GM13976 (cell line): ENCODE measurements at regions not wholly inside any gene's neighbourhood (a gene's known extent, or its start where the extent isn't known, plus 50 kb on each side); places are given as distances from the start of the nearest gene placed in this dataset.

Experiments
- DNase-seq: peaks from one replicate; pipeline ENCODE4 v3.0.0; 2012; ENCODE audit warnings: low spot score
- in situ Hi-C: fragments of 300-500 bp; cut with MboI; formaldehyde crosslinking; loops from one replicate; pipeline ENCODE4 v1.12.0; 2022; ENCODE audit warnings: low sequenced_read_pairs, mixed read lengths, inconsistent platforms; ENCODE audit not compliant: unreplicated experiment
- TF ChIP-seq, protein P1 (sequence below): IDR thresholded peaks from 2 replicates; pipeline ENCODE4 v1.5.1; 2012; ENCODE audit warnings: borderline replicate concordance, mild to moderate bottlenecking; ENCODE audit not compliant: insufficient read depth; ENCODE audit errors: extremely low read depth, missing control alignments, control extremely low read depth

DNA sequence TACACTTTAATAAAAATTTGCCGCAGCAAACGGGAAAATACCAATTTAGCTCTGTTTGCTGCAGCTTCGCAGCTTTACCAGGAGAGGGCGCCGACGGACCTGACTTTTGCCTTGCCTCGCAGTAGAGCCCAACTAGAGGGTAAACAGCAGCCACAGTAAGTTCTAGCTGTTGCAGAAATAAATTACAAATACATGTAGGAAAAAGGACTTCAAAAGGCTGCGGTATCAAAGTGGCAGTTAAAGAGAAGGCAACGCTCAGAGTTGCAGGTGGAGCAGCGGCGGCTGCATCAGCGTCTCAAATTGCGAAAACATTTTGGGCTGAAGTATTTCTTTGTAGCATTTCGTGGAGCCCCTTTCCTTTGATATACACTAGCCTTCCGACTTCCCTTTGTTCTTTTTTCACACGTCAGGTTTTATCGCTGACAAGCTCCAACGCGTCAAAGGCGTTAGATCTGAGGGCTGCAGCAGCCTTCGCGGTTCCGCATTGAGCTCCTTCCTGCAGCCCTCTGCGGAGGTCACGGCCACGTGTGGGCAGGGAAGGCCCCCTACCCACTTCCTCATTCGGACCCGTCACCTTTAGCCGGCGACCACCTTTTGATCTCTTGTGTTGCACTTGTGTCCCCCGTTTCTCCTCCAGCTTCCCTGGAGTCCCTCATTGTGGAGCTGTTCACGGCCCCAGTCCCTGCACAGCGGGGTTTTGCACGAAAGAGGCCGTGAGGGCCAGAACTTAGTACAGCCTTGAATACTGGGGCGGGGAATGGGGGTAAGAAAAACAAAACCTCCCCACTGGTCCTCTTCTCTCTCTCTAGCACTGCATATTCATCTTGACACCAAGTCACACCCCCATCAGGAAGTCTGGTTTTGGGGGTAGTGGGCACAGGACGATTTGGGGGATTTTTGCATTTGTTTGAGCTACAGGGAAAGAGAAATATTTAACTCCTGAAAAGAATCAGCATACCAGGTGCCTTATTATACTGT, 72.8 kb downstream of the S1PR1 start:
- TF ChIP-seq, protein P1, sequence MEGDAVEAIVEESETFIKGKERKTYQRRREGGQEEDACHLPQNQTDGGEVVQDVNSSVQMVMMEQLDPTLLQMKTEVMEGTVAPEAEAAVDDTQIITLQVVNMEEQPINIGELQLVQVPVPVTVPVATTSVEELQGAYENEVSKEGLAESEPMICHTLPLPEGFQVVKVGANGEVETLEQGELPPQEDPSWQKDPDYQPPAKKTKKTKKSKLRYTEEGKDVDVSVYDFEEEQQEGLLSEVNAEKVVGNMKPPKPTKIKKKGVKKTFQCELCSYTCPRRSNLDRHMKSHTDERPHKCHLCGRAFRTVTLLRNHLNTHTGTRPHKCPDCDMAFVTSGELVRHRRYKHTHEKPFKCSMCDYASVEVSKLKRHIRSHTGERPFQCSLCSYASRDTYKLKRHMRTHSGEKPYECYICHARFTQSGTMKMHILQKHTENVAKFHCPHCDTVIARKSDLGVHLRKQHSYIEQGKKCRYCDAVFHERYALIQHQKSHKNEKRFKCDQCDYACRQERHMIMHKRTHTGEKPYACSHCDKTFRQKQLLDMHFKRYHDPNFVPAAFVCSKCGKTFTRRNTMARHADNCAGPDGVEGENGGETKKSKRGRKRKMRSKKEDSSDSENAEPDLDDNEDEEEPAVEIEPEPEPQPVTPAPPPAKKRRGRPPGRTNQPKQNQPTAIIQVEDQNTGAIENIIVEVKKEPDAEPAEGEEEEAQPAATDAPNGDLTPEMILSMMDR: peak; percentile 84
- peak; percentile 49 for DNase-seq
- in situ Hi-C loops: loop anchor here (5.0 kb wide), 2 partner anchors 53 to 128 kb away; no protein-coding TSS in a partner anchor

DNA sequence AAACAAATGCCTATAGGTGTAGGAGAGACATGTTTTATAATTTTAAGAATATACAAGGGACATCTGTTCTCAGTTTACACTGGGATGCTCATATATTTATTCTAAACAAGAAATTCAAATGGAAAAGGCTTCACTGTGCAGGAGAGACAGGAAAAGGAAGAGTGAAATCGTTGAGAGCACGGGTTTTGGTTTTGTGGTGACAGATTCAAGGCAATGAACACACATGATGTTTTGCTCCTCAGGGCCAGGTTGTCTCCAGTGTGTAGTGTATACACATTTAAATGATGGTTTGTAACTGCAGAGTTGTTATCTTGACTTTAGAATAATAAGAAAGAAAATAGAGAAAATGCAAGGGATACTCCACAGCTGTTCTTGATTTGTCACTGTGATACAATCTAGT, 73.7 kb downstream of the S1PR1 start:
- TF ChIP-seq, protein P1: no peak
- DNase-seq: no peak
- in situ Hi-C loops: loop anchor here (5.0 kb wide), 1 partner anchor 52 kb away; no protein-coding TSS in a partner anchor

DNA sequence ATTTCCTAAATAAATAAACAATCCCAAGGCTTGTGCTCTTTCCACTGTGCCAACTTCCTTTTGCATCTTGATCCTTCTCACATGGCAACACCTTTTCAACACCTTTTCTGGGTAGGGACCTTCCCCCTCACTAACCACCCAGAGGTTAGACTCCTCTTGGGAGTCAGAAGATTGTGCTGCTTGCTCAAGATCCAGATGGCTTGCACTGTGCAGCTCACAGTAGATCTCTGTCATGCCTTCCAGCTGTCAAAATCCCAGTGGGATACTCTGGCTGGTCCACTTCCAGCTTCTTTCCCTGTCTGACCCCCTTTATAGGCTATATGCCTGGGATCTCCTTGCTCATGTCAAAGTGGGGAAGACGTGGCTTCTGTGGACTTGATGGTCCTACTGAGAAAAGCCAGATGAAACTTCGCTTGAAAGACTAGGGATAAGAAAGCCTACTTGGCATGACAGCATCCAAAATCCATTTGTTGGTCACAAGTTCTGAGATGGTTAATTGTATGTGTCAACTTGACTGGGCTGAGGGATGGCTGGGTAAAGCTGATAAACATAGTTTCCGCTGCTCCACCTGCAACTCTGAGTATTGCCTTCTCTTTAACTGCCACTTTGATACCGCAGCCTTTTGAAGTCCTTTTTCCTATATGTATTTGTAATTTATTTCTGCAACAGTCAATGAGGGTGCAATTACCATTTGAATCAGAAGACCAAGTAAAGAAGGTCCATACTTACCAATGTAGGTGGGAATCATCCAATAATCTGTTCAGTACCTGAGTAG, 74.5 kb downstream of the S1PR1 start:
- in situ Hi-C loops: loop anchor here (5.0 kb wide), 1 partner anchor 51 kb away; no protein-coding TSS in a partner anchor
- TF ChIP-seq, protein P1: no peak
- no peak for DNase-seq

DNA sequence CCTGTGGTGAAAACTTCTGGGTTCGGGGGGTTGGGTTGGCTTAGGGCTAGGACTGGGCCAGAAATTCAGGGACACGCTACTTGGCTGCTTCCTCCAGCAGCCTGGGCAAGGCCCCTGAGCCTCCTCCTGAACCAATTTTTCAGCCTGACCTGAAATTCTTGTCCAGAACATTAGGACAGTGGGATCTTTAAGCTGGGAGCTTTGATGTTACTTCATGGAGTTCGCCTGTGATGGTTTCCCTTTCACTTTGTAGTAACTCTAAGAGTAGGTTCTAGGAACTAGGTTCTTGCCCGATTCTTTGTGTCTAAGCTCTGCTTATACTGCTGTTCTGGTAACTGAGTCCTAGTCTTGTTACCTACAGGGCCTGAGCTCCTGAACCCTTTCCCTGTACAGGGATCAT, 75.3 kb downstream of the S1PR1 start:
- DNase-seq: no peak
- TF ChIP-seq, protein P1: no peak
- in situ Hi-C loops: loop anchor here (5.0 kb wide), 1 partner anchor 50 kb away; no protein-coding TSS in a partner anchor

DNA sequence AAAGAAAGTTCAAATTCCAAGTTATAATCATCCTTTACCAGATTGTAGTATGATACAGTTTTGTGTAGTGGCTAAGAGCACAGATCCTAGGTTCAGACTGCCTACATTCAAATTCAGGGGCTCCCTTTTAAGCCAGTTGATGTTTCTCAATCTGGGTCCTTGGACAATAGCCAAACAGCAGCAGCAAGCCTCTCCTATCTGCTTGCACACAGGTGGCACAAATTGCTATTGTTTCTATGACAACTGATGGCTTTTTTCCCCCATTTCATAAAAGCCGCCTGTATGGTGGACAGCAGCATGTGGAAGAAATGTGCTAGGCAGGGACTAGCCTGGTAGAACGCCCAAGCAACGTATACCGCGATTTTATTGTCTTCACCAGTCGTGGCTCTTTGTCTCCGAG, 76.5 kb downstream of the S1PR1 start:
- no peak for DNase-seq
- in situ Hi-C loops: loop anchor here (5.0 kb wide), 1 partner anchor 49 kb away; no protein-coding TSS in a partner anchor
- TF ChIP-seq, protein P1: no peak

DNA sequence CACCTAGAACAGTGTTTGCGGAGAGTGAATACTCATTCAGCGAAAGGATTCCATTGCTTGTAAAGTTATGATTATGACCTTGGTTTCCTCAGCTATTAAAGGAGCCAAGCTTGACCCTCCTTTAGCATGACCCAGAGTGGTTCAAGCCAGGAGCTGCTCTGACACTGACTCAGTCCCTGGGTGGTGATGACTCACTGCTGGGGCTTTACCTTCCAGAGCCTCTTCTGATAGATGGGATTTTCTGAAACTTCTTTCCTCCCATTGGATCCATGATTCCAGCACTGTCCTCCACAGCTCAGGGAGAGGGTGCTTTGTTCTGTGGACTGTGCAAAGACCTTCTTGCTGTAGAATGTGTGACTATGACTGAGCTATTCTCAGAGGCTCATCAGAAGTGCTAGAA, 77.4 kb downstream of the S1PR1 start:
- TF ChIP-seq, protein P1: no peak
- in situ Hi-C loops: loop anchor here (5.0 kb wide), 1 partner anchor 48 kb away; no protein-coding TSS in a partner anchor
- peak; percentile 38 for DNase-seq
